ENCODE measurements at regions not wholly inside any gene's neighbourhood (a gene's known extent, or its start where the extent isn't known, plus 50 kb on each side); places are given as distances from the start of the nearest gene placed in this dataset.

DNA sequence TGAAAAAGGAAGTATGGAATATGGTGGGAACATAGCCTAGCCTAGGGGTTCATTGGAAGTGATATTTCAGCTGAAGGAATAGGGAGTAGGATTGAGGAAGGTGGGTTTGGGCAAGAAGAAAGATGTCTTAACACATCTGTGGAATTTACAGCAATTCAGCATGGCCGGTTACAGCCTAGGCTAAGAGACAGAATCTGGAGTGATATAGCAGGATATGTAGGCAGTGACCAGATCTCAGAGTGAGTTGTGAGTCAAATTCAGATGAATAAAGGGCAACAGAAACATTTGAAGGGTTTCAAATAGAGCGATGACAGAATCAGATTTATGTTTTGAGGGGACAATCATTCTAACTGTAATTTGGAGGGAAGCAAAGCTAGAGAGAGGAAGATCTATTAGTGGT is 199.0 kb upstream of the PRPS1L1 start:
- no peak for DNase-seq
- no peak for TF ChIP-seq GATA1 (IDR thresholded peaks at IDR 0.05; ENCODE audit: low read depth, low read length)
- no peak for TF ChIP-seq POLR2A (IDR thresholded peaks at IDR 0.05; ENCODE audit: low read length)

DNA sequence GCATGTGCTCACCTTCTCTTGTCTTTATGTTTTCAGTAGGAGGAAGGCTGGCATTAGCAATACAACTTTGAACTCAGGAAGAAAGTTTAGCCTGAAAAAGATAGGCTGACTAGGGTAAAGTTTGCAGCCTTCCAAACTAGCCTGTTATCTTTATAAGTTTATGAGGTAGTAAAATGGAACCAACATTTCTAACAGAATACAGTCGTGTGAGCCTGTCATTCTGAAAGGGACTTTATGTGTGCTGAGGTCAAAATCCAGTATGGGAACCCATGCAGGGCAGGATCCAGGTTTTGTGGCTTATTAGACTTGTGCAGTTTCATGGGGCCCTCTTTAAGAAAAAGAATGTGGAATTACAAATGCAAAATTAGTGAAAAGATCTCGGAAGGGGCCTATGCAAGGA is 201.0 kb upstream of the PRPS1L1 start:
- TF ChIP-seq POLR2A (IDR thresholded peaks at IDR 0.05; ENCODE audit: low read length) (no peak), GATA1 (IDR thresholded peaks at IDR 0.05; ENCODE audit: low read depth, low read length) (no peak)
- no peak for DNase-seq

DNA sequence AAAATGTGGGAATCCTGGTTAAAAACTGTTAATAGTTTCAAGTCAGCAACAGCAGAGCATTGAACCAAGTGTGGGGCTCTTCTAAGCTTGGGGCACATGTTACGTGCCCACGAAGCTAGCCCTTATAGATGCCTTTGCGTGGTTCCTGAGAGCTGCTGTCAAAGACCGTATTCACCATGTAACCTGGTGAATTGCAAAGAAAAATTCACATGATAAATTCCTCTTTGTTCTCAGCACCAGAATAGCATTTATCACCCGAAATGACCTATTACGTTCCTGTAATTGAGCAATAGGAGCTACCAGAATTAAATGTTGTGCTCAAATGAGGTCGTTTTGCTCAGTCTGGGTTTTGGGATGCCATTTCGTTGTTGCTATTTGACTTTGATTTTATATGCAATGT is 202.6 kb upstream of the PRPS1L1 start:
- no peak for DNase-seq
- no peak for TF ChIP-seq POLR2A (IDR thresholded peaks at IDR 0.05; ENCODE audit: low read length)
- TF ChIP-seq GATA1 (IDR thresholded peaks at IDR 0.05; ENCODE audit: low read depth, low read length), result no peak

DNA sequence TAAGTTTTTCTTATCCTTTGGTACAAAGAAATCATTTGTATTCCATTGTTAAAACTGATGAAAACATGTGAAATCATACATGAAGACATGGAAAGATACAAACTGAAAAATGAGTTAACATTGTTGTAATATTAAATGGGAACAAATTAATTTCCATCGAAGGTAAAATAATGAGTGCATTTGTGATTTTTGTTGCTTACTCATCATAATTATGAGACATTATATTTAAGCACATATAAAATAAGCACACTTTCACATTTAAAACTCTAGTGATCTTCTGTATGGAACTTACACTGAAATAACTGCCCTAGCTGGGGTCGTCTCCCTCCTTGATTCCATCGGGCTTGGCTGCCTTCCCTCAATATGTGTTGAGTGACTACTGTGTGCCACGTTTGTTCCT is 204.2 kb upstream of the PRPS1L1 start:
- TF ChIP-seq GATA1 (IDR thresholded peaks at IDR 0.05; ENCODE audit: low read depth, low read length), result no peak
- no peak for TF ChIP-seq POLR2A (IDR thresholded peaks at IDR 0.05; ENCODE audit: low read length)
- no peak for DNase-seq

DNA sequence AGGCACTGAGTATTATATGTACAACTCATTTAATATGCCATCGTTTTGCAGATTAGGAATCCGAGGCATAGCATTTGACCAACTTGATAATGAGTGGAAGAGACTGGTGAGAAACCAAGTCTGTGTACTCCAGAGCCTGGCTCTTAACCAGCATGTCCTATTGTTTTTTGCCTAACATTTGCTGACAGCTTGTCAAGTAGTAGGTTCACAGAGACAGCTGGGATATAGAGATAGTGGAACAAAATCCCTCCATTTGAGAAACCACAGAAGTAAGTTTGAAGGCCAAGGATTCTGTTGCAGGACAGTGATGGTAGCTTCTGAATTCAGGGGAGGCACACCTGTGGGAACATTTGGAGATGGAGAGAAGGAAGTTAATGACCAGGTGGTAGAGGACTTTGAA is 206.9 kb upstream of the PRPS1L1 start:
- no peak for DNase-seq
- no peak for TF ChIP-seq GATA1 (IDR thresholded peaks at IDR 0.05; ENCODE audit: low read depth, low read length)
- no peak for TF ChIP-seq POLR2A (IDR thresholded peaks at IDR 0.05; ENCODE audit: low read length)

DNA sequence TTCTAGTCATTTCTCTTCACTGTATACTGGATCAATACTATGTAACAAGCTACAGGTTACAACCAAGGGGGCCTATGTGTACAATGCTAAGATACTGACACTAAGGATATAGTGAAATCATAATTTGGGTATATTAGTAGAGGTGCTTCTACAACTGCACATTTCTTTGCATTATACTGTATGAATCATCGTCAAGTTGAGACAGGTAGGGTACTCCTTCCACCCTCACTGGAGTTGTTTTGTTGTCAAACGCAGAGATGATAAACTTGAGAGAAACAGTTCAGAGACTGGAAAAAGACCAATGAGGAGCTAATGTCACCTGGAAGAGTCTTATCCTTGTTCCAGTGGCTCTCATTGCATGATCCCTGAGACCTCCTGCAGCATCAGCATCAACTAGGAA is 208.2 kb upstream of the PRPS1L1 start:
- DNase-seq, result no peak
- no peak for TF ChIP-seq GATA1 (IDR thresholded peaks at IDR 0.05; ENCODE audit: low read depth, low read length)
- TF ChIP-seq POLR2A (IDR thresholded peaks at IDR 0.05; ENCODE audit: low read length), result no peak

DNA sequence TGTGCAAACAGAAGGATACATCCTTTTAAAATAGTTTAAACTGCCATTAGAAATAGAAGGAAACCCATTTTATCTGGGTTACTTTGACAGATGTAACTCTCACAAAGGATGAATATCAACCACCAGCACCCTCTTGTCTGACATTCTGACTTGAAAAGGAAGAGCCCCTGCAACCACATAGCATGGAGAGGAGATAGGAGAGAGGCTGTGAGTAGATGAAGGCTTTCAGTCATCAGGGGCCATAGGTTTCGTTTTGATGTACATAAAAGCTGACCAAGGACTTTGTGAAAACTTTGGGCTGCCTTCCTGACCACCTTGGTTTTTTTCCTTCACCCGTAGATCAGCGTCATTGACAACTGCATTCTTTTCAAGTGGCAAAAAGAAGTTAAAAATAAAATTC is 211.6 kb upstream of the PRPS1L1 start:
- no peak for TF ChIP-seq POLR2A (IDR thresholded peaks at IDR 0.05; ENCODE audit: low read length)
- TF ChIP-seq GATA1 (IDR thresholded peaks at IDR 0.05; ENCODE audit: low read depth, low read length), result no peak
- no peak for DNase-seq

DNA sequence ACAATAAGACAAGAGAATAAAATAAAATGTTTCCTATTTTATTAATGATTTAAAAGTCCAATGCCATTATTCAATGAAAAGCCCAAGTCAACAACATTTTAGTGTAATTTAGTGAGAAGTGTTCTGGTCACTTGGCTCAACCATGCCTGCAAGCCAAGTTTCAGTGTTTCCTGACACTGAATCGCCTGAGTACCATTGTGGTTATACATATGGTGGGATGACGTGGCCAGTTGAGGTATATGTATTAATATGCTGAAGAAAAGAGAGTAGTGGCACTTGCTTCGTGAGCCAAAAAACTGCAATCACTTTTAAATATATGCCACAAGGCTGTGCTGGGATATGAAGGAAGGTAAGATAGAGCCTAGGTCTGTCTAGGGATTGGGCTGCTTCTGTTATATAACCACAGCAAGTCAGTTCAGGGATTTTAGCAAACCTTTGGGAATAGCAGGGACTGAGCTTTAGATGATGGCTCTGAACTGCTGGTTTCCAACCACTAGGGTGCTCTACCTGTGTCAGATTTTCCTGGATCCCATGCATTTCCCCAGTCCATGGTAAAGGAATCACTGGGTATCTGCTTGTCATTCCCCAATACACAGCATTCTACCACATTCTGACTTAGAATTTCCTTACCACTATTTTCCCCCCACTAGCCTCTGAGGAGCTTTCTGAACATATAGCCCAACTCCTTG is 214.0 kb upstream of the PRPS1L1 start:
- DNase-seq, result no peak
- TF ChIP-seq GATA1 (IDR thresholded peaks at IDR 0.05; ENCODE audit: low read depth, low read length), result no peak

DNA sequence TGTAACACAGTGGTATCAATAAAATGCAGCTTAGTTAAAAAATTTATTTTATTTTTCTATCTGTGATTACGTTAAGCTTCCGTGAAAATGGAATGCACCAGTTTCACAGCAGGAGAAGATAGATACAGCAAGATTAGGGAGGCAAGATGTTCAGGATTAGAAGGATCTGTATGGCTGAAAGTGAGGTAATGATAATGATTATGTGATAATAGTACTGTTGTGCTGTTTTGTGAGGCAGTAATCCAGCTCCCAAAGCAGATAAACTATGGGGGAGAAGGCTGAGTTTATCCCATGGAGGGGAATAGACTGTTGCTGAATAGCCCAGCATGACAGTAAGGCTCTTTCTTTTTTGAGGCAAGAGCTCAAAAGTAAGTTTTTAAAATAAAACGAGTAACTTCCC is 216.1 kb upstream of the PRPS1L1 start:
- no peak for DNase-seq
- TF ChIP-seq GATA1 (IDR thresholded peaks at IDR 0.05; ENCODE audit: low read depth, low read length) (no peak), POLR2A (IDR thresholded peaks at IDR 0.05; ENCODE audit: low read length) (no peak)

DNA sequence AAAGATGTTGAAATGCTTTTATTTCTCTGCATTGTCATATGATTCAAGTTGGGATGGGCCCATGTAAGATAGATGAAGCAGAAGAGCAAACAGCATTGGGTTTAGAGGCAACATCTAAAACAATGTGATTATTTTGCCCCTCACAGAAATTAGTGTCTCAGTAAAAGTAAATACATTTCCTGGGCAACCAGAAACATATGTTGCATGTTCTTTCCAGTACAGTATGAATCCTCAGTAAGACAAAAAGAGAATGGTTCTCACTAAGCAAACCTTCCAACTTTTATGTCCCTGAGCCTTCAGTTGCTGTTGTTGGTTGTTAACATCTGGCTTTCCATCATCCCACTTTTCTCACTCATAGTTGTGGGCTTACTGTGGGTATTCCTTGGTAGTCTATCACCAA is 222.5 kb upstream of the PRPS1L1 start:
- no peak for TF ChIP-seq POLR2A (IDR thresholded peaks at IDR 0.05; ENCODE audit: low read length)
- no peak for TF ChIP-seq GATA1 (IDR thresholded peaks at IDR 0.05; ENCODE audit: low read depth, low read length)

DNA sequence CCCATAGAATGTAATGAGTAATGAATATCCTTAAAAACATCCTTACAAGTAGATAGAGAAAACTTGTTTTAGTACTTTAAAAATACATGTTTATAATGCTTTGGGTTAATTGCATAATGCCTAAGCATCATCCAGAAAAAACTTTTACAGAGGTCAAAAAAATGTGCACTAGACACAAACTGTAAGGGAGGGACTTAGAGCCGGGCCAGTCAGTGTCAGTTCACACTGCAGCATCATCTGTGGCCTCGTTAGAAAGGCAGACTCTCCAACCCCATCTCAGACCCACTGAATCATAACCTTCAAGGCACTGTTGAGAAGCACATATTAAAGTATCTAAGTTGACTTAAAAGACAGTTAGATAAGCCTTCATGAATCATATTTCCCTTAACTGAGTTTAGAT is 230.1 kb upstream of the PRPS1L1 start:
- DNase-seq, result no peak
- TF ChIP-seq POLR2A (IDR thresholded peaks at IDR 0.05; ENCODE audit: low read length) (no peak), GATA1 (IDR thresholded peaks at IDR 0.05; ENCODE audit: low read depth, low read length) (no peak)

More for the DNA sequence above, 222.5 kb upstream of the PRPS1L1 start:
- DNase-seq, result no peak

DNA sequence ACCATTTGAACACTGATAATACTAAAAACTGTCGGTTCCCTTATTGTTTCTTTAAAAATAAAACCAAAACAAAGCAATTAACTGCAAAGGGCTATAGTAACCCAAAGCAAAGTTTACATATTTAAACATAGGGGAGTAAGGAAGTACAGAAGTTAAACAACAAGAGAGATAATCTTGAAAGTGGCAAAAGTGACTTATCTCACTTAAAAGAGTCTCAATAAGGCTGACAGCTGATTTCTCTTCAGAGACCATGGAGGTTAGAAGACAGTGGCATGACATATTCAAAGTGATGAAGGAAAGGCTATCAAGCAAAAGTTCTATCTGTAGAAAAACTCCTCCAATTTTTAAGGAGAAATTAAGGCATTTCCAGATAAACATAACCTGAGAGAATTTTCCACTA is 233.5 kb upstream of the HDAC9 start:
- peak in 1 of 2 experiments; percentile 1 for DNase-seq
- TF ChIP-seq GATA1 (IDR thresholded peaks at IDR 0.05; ENCODE audit: low read depth, low read length), result no peak
- TF ChIP-seq POLR2A (IDR thresholded peaks at IDR 0.05; ENCODE audit: low read length), result no peak

DNA sequence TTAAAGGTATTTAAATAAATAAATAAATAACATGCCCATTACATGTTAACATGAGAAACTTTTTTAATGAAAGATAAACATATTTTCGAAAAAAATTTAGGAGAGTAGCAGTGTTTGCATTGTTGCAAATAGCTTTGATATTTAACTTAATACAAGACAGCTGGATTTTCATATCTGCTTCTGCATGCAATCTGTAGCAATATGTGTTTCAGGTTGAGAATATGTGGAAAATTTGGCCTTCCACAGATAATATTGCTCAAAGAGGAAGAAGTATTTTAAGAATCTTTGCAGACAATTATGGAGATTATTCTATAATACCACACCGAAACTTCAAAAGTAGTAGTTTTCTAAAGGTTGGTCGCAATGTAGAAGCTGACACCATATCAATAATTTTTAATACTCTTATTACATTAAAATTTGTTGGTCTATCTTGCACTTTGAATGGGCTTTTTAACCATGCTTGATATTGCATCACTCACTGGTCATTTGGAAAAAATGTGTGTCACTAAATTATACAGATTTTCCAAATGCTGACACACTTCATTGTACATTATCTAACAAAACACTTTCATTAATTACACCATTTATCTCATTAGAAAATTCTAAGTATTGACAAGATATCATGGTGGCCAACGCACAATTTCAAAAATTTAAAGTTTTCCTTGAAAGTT is 229.8 kb upstream of the HDAC9 start:
- TF ChIP-seq POLR2A (IDR thresholded peaks at IDR 0.05; ENCODE audit: low read length), result no peak
- no peak for TF ChIP-seq GATA1 (IDR thresholded peaks at IDR 0.05; ENCODE audit: low read depth, low read length)
- no peak for DNase-seq

DNA sequence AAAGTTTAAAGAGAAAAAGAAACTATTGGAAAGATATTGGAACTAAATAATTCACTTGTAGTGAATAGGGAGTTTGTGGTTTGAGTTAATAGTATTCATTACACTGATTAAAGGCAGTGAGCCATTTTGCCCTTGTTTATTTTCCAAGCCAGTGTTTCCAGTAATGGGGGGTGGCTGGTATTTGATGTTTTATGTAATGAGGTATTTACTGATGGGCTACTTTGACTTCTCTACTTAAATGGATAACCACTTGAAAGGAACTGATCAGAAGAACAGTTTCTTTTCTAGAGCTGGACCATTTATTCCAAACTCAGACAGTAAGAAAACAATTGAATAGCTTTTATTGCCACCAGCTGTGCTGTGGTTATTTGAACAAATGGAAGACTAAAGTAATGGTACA is 227.0 kb upstream of the HDAC9 start:
- TF ChIP-seq GATA1 (IDR thresholded peaks at IDR 0.05; ENCODE audit: low read depth, low read length) (no peak), POLR2A (IDR thresholded peaks at IDR 0.05; ENCODE audit: low read length) (no peak)
- DNase-seq, result no peak

DNA sequence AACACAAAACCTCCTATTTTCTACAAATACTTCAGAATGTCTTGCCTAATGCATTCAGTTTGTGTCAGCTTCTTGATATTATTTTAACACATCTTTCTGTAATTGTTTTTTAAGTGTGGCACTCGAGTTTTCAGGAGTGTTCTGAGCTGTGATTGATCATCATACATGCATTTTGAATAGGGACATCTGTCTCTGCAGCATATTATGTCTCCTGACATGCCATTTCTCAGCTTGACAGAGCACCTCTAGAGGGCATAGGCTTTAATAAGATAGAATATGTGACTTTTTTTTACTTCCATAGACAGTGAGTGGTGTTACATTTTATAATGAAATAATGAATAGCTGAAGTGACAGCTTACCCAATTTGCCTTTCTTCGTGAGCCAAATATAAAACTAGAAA is 219.2 kb upstream of the HDAC9 start:
- DNase-seq, result no peak

More for the DNA sequence above, 219.2 kb upstream of the HDAC9 start:
- TF ChIP-seq GATA1 (IDR thresholded peaks at IDR 0.05; ENCODE audit: low read depth, low read length) (no peak), POLR2A (IDR thresholded peaks at IDR 0.05; ENCODE audit: low read length) (no peak)

All from erythroblast (primary cell).